PFSK-1 (cell line): ENCODE measurements at regions not wholly inside any gene's neighbourhood (a gene's known extent, or its start where the extent isn't known, plus 50 kb on each side); places are given as distances from the start of the nearest gene placed in this dataset.

Source experiments
- FOXP2 ChIP-seq: optimal IDR thresholded peaks from 2 replicates; pipeline ENCODE3; 2011; ENCODE audit warnings: borderline replicate concordance, control low read depth, inconsistent platforms; ENCODE audit not compliant: insufficient read depth; ENCODE audit errors: extremely low read length, extremely low read depth
- POLR2AphosphoS5 ChIP-seq: IDR thresholded peaks from 2 replicates; pipeline ENCODE4 v1.6.1; 2012; ENCODE audit warnings: low read depth, mild to moderate bottlenecking, control low read depth, low read length, moderate library complexity
- SIN3A ChIP-seq: IDR thresholded peaks from 2 replicates; pipeline ENCODE4 v1.6.1; 2012; ENCODE audit warnings: mild to moderate bottlenecking, low read length, moderate library complexity, borderline replicate concordance; ENCODE audit not compliant: insufficient read depth
- TAF1 ChIP-seq: IDR thresholded peaks from 2 replicates; pipeline ENCODE4 v1.6.1; 2012; ENCODE audit warnings: low read length, control low read depth, borderline replicate concordance; ENCODE audit not compliant: insufficient read depth
- TF ChIP-seq, protein P1 (sequence below), 2 experiments: IDR thresholded peaks; 2 replicates each; pipeline versions ENCODE4 v1.6.1 to v1.8.0; 2011 to 2012; ENCODE audit warnings: low read depth in 2 of 2, low read length in 2 of 2, control low read depth in 1 of 2, inconsistent platforms in 1 of 2, mild to moderate bottlenecking in 1 of 2, moderate library complexity in 1 of 2; ENCODE audit not compliant: insufficient read depth in 1 of 2

DNA sequence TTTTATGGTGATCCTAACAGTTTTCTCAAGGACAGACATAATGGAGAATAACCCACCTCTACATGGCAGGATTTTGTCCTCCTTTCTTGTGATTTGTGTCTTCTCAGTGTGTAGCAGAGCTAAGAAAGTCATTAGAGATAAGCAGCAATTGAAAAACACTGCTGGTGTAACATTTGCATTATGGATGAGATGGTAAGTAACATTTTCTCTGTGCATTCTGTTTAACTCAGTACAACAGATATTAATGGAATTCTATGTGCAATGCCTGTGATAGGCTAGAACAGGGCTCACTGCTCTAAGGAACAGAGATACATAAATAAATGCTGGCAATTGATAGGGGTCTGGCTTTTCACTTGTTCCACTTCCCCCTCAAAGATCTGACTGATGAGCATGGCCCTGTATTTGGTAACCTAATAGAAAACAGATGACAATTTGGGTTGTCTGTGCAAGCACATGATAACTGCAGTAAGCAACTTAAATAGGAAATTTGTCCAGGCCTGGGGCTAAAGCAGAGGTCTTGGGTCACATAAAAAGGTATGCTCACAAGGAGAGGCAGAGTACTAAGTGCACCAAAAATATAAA, 560.3 kb upstream of the POM121L12 start:
- TF ChIP-seq, protein P1, sequence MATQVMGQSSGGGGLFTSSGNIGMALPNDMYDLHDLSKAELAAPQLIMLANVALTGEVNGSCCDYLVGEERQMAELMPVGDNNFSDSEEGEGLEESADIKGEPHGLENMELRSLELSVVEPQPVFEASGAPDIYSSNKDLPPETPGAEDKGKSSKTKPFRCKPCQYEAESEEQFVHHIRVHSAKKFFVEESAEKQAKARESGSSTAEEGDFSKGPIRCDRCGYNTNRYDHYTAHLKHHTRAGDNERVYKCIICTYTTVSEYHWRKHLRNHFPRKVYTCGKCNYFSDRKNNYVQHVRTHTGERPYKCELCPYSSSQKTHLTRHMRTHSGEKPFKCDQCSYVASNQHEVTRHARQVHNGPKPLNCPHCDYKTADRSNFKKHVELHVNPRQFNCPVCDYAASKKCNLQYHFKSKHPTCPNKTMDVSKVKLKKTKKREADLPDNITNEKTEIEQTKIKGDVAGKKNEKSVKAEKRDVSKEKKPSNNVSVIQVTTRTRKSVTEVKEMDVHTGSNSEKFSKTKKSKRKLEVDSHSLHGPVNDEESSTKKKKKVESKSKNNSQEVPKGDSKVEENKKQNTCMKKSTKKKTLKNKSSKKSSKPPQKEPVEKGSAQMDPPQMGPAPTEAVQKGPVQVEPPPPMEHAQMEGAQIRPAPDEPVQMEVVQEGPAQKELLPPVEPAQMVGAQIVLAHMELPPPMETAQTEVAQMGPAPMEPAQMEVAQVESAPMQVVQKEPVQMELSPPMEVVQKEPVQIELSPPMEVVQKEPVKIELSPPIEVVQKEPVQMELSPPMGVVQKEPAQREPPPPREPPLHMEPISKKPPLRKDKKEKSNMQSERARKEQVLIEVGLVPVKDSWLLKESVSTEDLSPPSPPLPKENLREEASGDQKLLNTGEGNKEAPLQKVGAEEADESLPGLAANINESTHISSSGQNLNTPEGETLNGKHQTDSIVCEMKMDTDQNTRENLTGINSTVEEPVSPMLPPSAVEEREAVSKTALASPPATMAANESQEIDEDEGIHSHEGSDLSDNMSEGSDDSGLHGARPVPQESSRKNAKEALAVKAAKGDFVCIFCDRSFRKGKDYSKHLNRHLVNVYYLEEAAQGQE (IDR thresholded peaks at IDR 0.05; ENCODE audit: insufficient read depth in 1 of 2, low read depth in 2 of 2, low read length in 2 of 2): no peak

DNA sequence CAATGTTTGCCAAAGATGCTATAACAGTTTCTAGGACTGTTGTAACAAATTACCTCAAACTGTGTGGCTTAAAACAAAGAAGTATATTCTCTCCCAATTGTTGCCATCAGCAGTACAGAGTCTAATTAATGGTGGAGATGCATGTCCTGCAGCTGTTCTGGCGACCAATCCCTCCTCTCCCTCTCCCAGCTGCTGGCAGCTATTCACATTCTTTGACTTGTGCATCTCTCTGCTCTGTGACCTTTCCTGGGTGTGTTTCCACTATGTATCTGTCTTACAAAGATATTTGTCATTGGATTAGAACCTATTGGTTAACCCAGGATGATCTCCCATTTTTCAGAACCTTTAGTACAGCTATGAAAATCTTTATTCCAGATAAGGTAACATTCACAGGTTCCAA, 561.7 kb upstream of the POM121L12 start:
- TF ChIP-seq TAF1 (no peak), SIN3A (no peak), FOXP2 (no peak), POLR2AphosphoS5 (no peak)
- TF ChIP-seq, protein P1 (IDR thresholded peaks at IDR 0.05; ENCODE audit: insufficient read depth in 1 of 2, low read depth in 2 of 2, low read length in 2 of 2): no peak

DNA sequence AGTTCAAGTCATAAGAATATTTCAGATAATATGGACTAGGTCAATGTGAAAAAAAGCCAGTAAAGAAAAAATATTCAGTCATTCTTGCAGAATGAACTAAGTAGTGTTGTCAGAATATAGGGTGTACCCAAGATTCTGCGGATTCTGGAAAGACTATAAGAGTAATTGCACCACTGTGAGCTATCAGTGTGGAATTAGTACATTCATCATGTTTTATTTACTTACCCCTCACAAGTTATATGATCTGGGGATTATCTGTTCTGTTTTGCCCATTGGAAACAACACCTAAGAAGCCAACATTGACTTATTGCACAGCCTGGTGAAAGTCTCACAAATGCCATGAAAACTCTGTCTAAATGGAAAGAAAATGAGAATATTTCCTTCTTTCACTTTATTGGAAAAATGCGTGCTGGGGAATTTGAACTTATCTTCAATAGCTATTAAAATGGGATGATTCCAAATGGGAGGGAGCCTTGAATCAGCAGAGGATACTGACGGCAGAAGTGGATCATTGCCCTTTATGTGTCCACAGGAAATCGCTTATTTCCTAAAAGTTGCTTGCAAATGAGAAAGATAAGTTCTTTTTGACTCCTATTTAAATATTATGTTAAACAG, 563.3 kb upstream of the POM121L12 start:
- TF ChIP-seq SIN3A (no peak), TAF1 (no peak), FOXP2 (no peak), POLR2AphosphoS5 (no peak)
- TF ChIP-seq, protein P1 (IDR thresholded peaks at IDR 0.05; ENCODE audit: insufficient read depth in 1 of 2, low read depth in 2 of 2, low read length in 2 of 2): no peak

DNA sequence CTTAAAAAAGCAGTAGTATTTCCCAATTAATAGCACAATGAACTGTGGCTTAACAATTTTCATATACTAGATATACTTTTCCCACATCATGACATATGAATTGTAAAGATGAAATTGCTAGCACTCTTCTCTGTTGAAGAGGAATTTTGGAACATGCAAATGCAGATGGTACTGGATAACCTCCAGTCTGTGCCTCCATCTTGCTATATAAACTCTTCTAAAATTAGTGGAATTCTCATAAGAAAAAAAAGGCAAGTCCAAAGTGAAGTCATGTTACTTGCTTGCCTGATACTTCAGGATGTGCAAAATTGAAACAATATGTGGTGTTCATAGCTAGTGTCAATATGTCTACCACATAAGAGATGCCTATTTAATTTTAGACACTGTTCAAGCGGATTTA, 570.2 kb upstream of the POM121L12 start:
- TF ChIP-seq POLR2AphosphoS5: no peak
- TF ChIP-seq SIN3A: no peak
- TF ChIP-seq FOXP2: no peak
- TF ChIP-seq TAF1: no peak
- TF ChIP-seq, protein P1 (IDR thresholded peaks at IDR 0.05; ENCODE audit: insufficient read depth in 1 of 2, low read depth in 2 of 2, low read length in 2 of 2): no peak

DNA sequence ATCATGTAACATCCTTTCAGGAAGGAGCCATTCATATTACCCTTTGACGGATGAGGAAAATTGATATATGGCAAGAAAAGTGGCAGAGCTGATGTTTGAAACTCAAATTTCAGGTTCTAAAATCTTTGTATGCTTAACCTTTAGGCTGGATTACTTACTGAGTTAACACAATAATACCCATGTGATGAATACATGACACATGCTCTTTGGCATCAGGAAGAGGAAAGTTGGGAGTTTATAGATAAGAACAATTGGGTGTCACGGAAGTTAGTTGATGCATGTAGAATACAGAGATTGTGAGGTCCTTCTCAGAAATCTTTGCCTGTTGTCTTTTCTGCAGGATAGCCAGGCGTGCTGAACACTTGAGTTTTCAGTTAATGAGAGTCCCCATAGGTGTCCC, 572.1 kb upstream of the POM121L12 start:
- TF ChIP-seq POLR2AphosphoS5 (no peak), FOXP2 (no peak), SIN3A (no peak), TAF1 (no peak)
- TF ChIP-seq, protein P1 (IDR thresholded peaks at IDR 0.05; ENCODE audit: insufficient read depth in 1 of 2, low read depth in 2 of 2, low read length in 2 of 2): no peak
